Liver (tissue), 8 donors: ENCODE measurements at regions not wholly inside any gene's neighbourhood (a gene's known extent, or its start where the extent isn't known, plus 50 kb on each side); places are given as distances from the start of the nearest gene placed in this dataset.

Experiments used
- DNase-seq: peaks from one replicate; pipeline ENCODE4 v3.0.0-alpha.2; 2017; ENCODE audit warnings: low spot score
- H3K27ac ChIP-seq, 2 donors: one replicate each; pipeline ENCODE4 v1.7.0; 2013; ENCODE audit warnings: inconsistent platforms in 2 of 2, low read length in 2 of 2, control low read depth in 1 of 2, low read depth in 1 of 2, mild to moderate bottlenecking in 1 of 2
- H3K27me3 ChIP-seq, 4 donors: one replicate each; pipeline versions ENCODE4 v1.6.1 to v1.7.0; 2013; ENCODE audit warnings: low read length in 3 of 4, inconsistent platforms in 1 of 4, mild to moderate bottlenecking in 1 of 4, moderate library complexity in 1 of 4; ENCODE audit not compliant: control insufficient read depth in 4 of 4, insufficient read depth in 4 of 4
- H3K36me3 ChIP-seq, 4 donors: one replicate each; pipeline versions ENCODE4 v1.6.1 to v1.7.0; 2013; ENCODE audit warnings: low read length in 3 of 4, mild to moderate bottlenecking in 3 of 4, low read depth in 1 of 4, moderate library complexity in 1 of 4; ENCODE audit not compliant: control insufficient read depth in 4 of 4, insufficient read depth in 3 of 4
- H3K4me1 ChIP-seq, 4 donors: one replicate each; pipeline versions ENCODE4 v1.6.1 to v1.7.0; 2013; ENCODE audit warnings: low read length in 3 of 4, mild to moderate bottlenecking in 3 of 4, moderate library complexity in 1 of 4; ENCODE audit not compliant: control insufficient read depth in 4 of 4, insufficient read depth in 4 of 4
- H3K4me3 ChIP-seq, 3 donors: one replicate each; pipeline versions ENCODE4 v1.6.1 to v1.7.0; 2013; ENCODE audit warnings: low read length in 3 of 3, control low read depth in 1 of 3, low read depth in 1 of 3, mild to moderate bottlenecking in 1 of 3
- H3K9ac ChIP-seq, 2 donors: one replicate each; pipeline ENCODE4 v1.7.0; 2013; ENCODE audit warnings: low read length in 2 of 2, mild to moderate bottlenecking in 2 of 2, moderate library complexity in 2 of 2, control low read depth in 1 of 2, low read depth in 1 of 2
- H3K9me3 ChIP-seq, 4 donors: one replicate each; pipeline versions ENCODE4 v1.6.1 to v1.7.0; 2013; ENCODE audit warnings: low read length in 3 of 4; ENCODE audit not compliant: control insufficient read depth in 4 of 4
- EGR1 ChIP-seq, 2 donors: IDR thresholded peaks; 2 replicates each; pipeline ENCODE4 v1.6.1; 2016 to 2018; ENCODE audit warnings: antibody characterized with exemption in 2 of 2, low read depth in 2 of 2
- FOXA1 ChIP-seq: IDR thresholded peaks from 2 replicates; pipeline ENCODE4 v1.6.1; 2016; ENCODE audit warnings: antibody characterized with exemption
- FOXA2 ChIP-seq: IDR thresholded peaks from 2 replicates; pipeline ENCODE4 v1.6.1; 2016; ENCODE audit warnings: antibody characterized with exemption
- GABPA ChIP-seq, 2 donors: IDR thresholded peaks in 1 of 2; conservative IDR thresholded peaks in 1 of 2; 2 replicates each; pipeline ENCODE4 v1.6.1; 2016; ENCODE audit warnings: antibody characterized with exemption in 2 of 2, mild to moderate bottlenecking in 1 of 2, moderate library complexity in 1 of 2
- HNF4A ChIP-seq, 2 donors: conservative IDR thresholded peaks; 2 replicates each; pipeline ENCODE4 v1.6.1; 2016; ENCODE audit warnings: antibody characterized with exemption in 2 of 2, mild to moderate bottlenecking in 2 of 2
- HNF4G ChIP-seq: IDR thresholded peaks from 2 replicates; pipeline ENCODE4 v1.6.1; 2016; ENCODE audit warnings: antibody characterized with exemption
- JUND ChIP-seq, 2 donors: IDR thresholded peaks; 2 replicates each; pipeline ENCODE4 v1.6.1; 2016; ENCODE audit warnings: antibody characterized with exemption in 2 of 2
- NR2F2 ChIP-seq: IDR thresholded peaks from 2 replicates; pipeline ENCODE4 v1.6.1; 2016; ENCODE audit warnings: antibody characterized with exemption
- RAD21 ChIP-seq, 2 donors: IDR thresholded peaks; 2 replicates each; pipeline ENCODE4 v1.6.1; 2016; ENCODE audit warnings: antibody characterized with exemption in 2 of 2, mild to moderate bottlenecking in 2 of 2
- RXRA ChIP-seq, 2 donors: IDR thresholded peaks; 2 replicates each; pipeline ENCODE4 v1.6.1; 2017 to 2018; ENCODE audit warnings: antibody characterized with exemption in 2 of 2, mild to moderate bottlenecking in 1 of 2
- SP1 ChIP-seq: IDR thresholded peaks from 2 replicates; pipeline ENCODE4 v1.6.1; 2018; ENCODE audit warnings: antibody characterized with exemption, mild to moderate bottlenecking
- TAF1 ChIP-seq: conservative IDR thresholded peaks from 2 replicates; pipeline ENCODE4 v1.6.1; 2016; ENCODE audit warnings: antibody characterized with exemption, mild to moderate bottlenecking
- YY1 ChIP-seq: IDR thresholded peaks from 2 replicates; pipeline ENCODE4 v1.6.1; 2016; ENCODE audit warnings: antibody characterized with exemption, mild to moderate bottlenecking
- WGBS: extraction: QIAGEN DNeasy Blood & Tissue Kit; methylation state at CpG from one replicate; pipeline ENCODE4 v1.1.7; 2013; 5-methylcytosine and 5-hydroxymethylcytosine counted together
- TF ChIP-seq, protein P1 (sequence below): IDR thresholded peaks from 2 replicates; pipeline ENCODE4 v1.6.1; 2016; ENCODE audit warnings: antibody characterized with exemption
- TF ChIP-seq, protein P2 (sequence below): IDR thresholded peaks from 2 replicates; pipeline ENCODE4 v1.6.1; 2016; ENCODE audit warnings: antibody characterized with exemption
- TF ChIP-seq, protein P3 (sequence below): IDR thresholded peaks from 2 replicates; pipeline ENCODE4 v1.6.1; 2016; ENCODE audit warnings: antibody characterized with exemption, mild to moderate bottlenecking
- TF ChIP-seq, protein P4 (sequence below): IDR thresholded peaks from 2 replicates; pipeline ENCODE4 v1.6.1; 2016; ENCODE audit warnings: antibody characterized with exemption
- TF ChIP-seq, protein P5 (sequence below): fragments of 150-350 bp; IDR thresholded peaks from 2 replicates; pipeline ENCODE4 v1.5.1; 2017; ENCODE audit warnings: improper control_type of control experiment, low read depth, low read length; ENCODE audit not compliant: missing input control
- donor health status: healthy.
- donor health status: healthy.
- donor health status: healthy.
- donor health status: healthy.
- donor health status: healthy.

DNA sequence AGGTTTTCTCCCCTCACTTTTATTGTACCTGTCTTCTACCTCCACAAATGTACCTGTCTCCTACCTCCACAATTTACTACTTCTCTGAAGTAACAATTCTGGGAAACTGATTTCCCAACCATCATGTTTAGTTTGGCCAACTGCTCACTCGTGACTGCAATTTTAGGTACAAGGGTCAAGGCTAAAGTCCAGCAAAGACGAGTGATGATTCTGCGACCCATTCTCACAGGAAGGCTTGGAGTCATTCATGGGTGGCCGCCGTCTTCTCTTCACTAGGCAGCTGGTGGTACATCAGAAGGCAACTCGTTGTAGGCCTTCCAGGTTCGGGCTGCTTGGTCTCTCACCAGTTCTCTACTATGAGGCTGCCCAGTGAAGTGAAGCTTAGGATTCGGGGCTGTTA is 483.8 kb upstream of the JARID2 start:
- 35% methylated on average over 8 of the region's 8 CpGs for WGBS
- no peaks in the 10 kb centered on the region for H3K9me3 ChIP-seq
- no peak for DNase-seq

More for the DNA sequence above, 483.8 kb upstream of the JARID2 start:
- Histone ChIP-seq H3K4me3 (no peak overlapping the region), H3K9ac (no peak overlapping the region), H3K27ac (peak overlapping the region; percentile 35 to 48), H3K36me3 (no peaks in the 10 kb centered on the region), H3K27me3 (no peaks in the 10 kb centered on the region), H3K4me1 (peaks cover 20 to 58% (median 52%) of the 10 kb centered on the region in 4 donors)
- TF ChIP-seq, protein P1, sequence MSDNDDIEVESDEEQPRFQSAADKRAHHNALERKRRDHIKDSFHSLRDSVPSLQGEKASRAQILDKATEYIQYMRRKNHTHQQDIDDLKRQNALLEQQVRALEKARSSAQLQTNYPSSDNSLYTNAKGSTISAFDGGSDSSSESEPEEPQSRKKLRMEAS = peak; percentile 84
- TF ChIP-seq, protein P2, sequence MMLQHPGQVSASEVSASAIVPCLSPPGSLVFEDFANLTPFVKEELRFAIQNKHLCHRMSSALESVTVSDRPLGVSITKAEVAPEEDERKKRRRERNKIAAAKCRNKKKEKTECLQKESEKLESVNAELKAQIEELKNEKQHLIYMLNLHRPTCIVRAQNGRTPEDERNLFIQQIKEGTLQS = no peak
- TF ChIP-seq YY1 (peak; percentile 51), FOXA2 (peak; percentile 65), SP1 (peak; percentile 92), EGR1 (IDR thresholded peaks at IDR 0.05; ENCODE audit: low read depth in 2 of 2) (peak in 1 of 2 donors; percentile 56), GABPA (IDR thresholded peaks at IDR 0.05 in 1 of 2, conservative IDR thresholded peaks at IDR 0.05 in 1 of 2) (no peak), HNF4A (conservative IDR thresholded peaks at IDR 0.05) (peak; percentile 98 to 99), FOXA1 (peak; percentile 78), NR2F2 (peak; percentile 29), HNF4G (peak; percentile 99), TAF1 (no peak), JUND (IDR thresholded peaks at IDR 0.05) (peak; percentile 80 to 92), RXRA (IDR thresholded peaks at IDR 0.05) (peak; percentile 93 to 96), RAD21 (IDR thresholded peaks at IDR 0.05) (peak; percentile 35 to 61)
- TF ChIP-seq, protein P3, sequence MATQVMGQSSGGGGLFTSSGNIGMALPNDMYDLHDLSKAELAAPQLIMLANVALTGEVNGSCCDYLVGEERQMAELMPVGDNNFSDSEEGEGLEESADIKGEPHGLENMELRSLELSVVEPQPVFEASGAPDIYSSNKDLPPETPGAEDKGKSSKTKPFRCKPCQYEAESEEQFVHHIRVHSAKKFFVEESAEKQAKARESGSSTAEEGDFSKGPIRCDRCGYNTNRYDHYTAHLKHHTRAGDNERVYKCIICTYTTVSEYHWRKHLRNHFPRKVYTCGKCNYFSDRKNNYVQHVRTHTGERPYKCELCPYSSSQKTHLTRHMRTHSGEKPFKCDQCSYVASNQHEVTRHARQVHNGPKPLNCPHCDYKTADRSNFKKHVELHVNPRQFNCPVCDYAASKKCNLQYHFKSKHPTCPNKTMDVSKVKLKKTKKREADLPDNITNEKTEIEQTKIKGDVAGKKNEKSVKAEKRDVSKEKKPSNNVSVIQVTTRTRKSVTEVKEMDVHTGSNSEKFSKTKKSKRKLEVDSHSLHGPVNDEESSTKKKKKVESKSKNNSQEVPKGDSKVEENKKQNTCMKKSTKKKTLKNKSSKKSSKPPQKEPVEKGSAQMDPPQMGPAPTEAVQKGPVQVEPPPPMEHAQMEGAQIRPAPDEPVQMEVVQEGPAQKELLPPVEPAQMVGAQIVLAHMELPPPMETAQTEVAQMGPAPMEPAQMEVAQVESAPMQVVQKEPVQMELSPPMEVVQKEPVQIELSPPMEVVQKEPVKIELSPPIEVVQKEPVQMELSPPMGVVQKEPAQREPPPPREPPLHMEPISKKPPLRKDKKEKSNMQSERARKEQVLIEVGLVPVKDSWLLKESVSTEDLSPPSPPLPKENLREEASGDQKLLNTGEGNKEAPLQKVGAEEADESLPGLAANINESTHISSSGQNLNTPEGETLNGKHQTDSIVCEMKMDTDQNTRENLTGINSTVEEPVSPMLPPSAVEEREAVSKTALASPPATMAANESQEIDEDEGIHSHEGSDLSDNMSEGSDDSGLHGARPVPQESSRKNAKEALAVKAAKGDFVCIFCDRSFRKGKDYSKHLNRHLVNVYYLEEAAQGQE = peak; percentile 26
- TF ChIP-seq, protein P4, sequence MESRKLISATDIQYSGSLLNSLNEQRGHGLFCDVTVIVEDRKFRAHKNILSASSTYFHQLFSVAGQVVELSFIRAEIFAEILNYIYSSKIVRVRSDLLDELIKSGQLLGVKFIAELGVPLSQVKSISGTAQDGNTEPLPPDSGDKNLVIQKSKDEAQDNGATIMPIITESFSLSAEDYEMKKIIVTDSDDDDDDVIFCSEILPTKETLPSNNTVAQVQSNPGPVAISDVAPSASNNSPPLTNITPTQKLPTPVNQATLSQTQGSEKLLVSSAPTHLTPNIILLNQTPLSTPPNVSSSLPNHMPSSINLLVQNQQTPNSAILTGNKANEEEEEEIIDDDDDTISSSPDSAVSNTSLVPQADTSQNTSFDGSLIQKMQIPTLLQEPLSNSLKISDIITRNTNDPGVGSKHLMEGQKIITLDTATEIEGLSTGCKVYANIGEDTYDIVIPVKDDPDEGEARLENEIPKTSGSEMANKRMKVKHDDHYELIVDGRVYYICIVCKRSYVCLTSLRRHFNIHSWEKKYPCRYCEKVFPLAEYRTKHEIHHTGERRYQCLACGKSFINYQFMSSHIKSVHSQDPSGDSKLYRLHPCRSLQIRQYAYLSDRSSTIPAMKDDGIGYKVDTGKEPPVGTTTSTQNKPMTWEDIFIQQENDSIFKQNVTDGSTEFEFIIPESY = peak; percentile 61
- TF ChIP-seq, protein P5, sequence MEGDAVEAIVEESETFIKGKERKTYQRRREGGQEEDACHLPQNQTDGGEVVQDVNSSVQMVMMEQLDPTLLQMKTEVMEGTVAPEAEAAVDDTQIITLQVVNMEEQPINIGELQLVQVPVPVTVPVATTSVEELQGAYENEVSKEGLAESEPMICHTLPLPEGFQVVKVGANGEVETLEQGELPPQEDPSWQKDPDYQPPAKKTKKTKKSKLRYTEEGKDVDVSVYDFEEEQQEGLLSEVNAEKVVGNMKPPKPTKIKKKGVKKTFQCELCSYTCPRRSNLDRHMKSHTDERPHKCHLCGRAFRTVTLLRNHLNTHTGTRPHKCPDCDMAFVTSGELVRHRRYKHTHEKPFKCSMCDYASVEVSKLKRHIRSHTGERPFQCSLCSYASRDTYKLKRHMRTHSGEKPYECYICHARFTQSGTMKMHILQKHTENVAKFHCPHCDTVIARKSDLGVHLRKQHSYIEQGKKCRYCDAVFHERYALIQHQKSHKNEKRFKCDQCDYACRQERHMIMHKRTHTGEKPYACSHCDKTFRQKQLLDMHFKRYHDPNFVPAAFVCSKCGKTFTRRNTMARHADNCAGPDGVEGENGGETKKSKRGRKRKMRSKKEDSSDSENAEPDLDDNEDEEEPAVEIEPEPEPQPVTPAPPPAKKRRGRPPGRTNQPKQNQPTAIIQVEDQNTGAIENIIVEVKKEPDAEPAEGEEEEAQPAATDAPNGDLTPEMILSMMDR = no peak
